ENCODE measurements at regions not wholly inside any gene's neighbourhood (a gene's known extent, or its start where the extent isn't known, plus 50 kb on each side); places are given as distances from the start of the nearest gene placed in this dataset.

GRCh38 chr4:19146038-19146437 lies 1105.7 kb upstream of the SLIT2 start:
- no peaks in the 10 kb centered on the region for H3K9me3 ChIP-seq
- no peak overlapping the region for H3K27ac ChIP-seq
- intact Hi-C loops (cut with DNase I): no loop called here
- no peaks in the 10 kb centered on the region for H3K36me3 ChIP-seq
- WGBS, 3 donors: 72 to 87% (median 78%) methylated on average over 3 of the region's 3 CpGs
- TF ChIP-seq POLR2A (IDR thresholded peaks at IDR 0.05): no peak
- TF ChIP-seq EP300 (IDR thresholded peaks at IDR 0.05): no peak
- TF ChIP-seq CTCF (IDR thresholded peaks at IDR 0.05): no peak
- H3K27me3 ChIP-seq: no peaks in the 10 kb centered on the region
- no peak overlapping the region for H3K4me3 ChIP-seq
- H3K4me1 ChIP-seq (ENCODE audit: insufficient read depth): no peaks in the 10 kb centered on the region
- DNase-seq: no peak

- no peaks in the 10 kb centered on the region for H3K4me1 ChIP-seq (ENCODE audit: insufficient read depth)
Measured at GRCh38 chr4:19135895-19136633, 1114.5 kb upstream of the LCORL start.

GRCh38 chr4:19134685-19135084 lies 1113.1 kb upstream of the LCORL start:
- no peak overlapping the region for H3K4me3 ChIP-seq
- no peak overlapping the region for H3K27ac ChIP-seq
- H3K9me3 ChIP-seq: no peaks in the 10 kb centered on the region
- no peak for TF ChIP-seq EP300 (IDR thresholded peaks at IDR 0.05)
- no peak for TF ChIP-seq CTCF (IDR thresholded peaks at IDR 0.05)
- TF ChIP-seq POLR2A (IDR thresholded peaks at IDR 0.05): no peak
- DNase-seq: no peak
- H3K36me3 ChIP-seq: no peaks in the 10 kb centered on the region
- WGBS, 3 donors: 83 to 86% (median 85%) methylated on average over 3 of the region's 3 CpGs
- intact Hi-C loops (cut with DNase I): no loop called here
- H3K4me1 ChIP-seq (ENCODE audit: insufficient read depth): no peaks in the 10 kb centered on the region
- no peaks in the 10 kb centered on the region for H3K27me3 ChIP-seq

More at GRCh38 chr4:19135895-19136633, 1114.5 kb upstream of the LCORL start:
- TF ChIP-seq POLR2A (IDR thresholded peaks at IDR 0.05) (no peak), CTCF (IDR thresholded peaks at IDR 0.05) (no peak), EP300 (IDR thresholded peaks at IDR 0.05) (no peak)
- WGBS, 3 donors: 83 to 94% (median 83%) methylated on average over 1 of the region's 1 CpG
- Histone ChIP-seq H3K27me3 (no peaks in the 10 kb centered on the region), H3K9me3 (no peaks in the 10 kb centered on the region), H3K4me3 (no peak overlapping the region), H3K27ac (no peak overlapping the region), H3K36me3 (no peaks in the 10 kb centered on the region)
- intact Hi-C loops (cut with DNase I): no loop called here
- DNase-seq: no peak

GRCh38 chr4:19133315-19133714 lies 1111.8 kb upstream of the LCORL start:
- Histone ChIP-seq H3K9me3 (no peaks in the 10 kb centered on the region), H3K4me3 (no peak overlapping the region), H3K27me3 (no peaks in the 10 kb centered on the region), H3K27ac (no peak overlapping the region), H3K4me1 (ENCODE audit: insufficient read depth) (no peaks in the 10 kb centered on the region), H3K36me3 (no peaks in the 10 kb centered on the region)
- 65 to 87% (median 69%) methylated on average over 1 of the region's 1 CpG for WGBS, 3 donors
- intact Hi-C loops (cut with DNase I): no loop called here
- TF ChIP-seq EP300 (IDR thresholded peaks at IDR 0.05): no peak
- no peak for TF ChIP-seq POLR2A (IDR thresholded peaks at IDR 0.05)
- TF ChIP-seq CTCF (IDR thresholded peaks at IDR 0.05): no peak
- no peak for DNase-seq
